ENCODE measurements at regions not wholly inside any gene's neighbourhood (a gene's known extent, or its start where the extent isn't known, plus 50 kb on each side); places are given as distances from the start of the nearest gene placed in this dataset.

DNA sequence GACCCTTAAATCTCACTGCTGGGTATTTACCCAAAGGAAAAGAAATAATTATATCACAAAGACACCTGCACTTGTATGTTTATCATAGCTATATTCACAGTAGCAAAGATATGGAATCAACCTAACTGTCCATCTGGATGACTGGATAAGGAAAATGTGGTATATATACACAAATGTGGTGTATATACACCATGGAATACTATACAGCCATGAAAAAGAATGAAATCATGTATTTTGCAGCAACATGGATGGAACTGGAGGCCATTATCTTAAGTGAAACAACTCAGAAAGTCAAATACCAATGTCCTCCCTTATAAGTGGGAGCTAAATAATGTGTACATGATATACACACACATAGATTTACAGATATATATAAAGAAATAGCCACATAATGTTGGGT, 168.2 kb downstream of the SH2D4B start:
- TF ChIP-seq, protein P1, sequence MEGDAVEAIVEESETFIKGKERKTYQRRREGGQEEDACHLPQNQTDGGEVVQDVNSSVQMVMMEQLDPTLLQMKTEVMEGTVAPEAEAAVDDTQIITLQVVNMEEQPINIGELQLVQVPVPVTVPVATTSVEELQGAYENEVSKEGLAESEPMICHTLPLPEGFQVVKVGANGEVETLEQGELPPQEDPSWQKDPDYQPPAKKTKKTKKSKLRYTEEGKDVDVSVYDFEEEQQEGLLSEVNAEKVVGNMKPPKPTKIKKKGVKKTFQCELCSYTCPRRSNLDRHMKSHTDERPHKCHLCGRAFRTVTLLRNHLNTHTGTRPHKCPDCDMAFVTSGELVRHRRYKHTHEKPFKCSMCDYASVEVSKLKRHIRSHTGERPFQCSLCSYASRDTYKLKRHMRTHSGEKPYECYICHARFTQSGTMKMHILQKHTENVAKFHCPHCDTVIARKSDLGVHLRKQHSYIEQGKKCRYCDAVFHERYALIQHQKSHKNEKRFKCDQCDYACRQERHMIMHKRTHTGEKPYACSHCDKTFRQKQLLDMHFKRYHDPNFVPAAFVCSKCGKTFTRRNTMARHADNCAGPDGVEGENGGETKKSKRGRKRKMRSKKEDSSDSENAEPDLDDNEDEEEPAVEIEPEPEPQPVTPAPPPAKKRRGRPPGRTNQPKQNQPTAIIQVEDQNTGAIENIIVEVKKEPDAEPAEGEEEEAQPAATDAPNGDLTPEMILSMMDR (IDR thresholded peaks at IDR 0.05), result no peak
- TF ChIP-seq POLR2A (IDR thresholded peaks at IDR 0.05), result no peak
